ENCODE measurements at regions not wholly inside any gene's neighbourhood (a gene's known extent, or its start where the extent isn't known, plus 50 kb on each side); places are given as distances from the start of the nearest gene placed in this dataset.

GRCh38 chr12:34300376-34301250 lies 278.3 kb downstream of the ALG10 start:
- H3K27me3 ChIP-seq = no peaks in the 10 kb centered on the region
- H3K4me1 ChIP-seq = no peaks in the 10 kb centered on the region
- no peak overlapping the region for H3K4me3 ChIP-seq
- 82 to 87% (median 86%) methylated on average over 33 to 34 of the region's 34 CpGs for WGBS, 5 donors
- H3K27ac ChIP-seq = no peak overlapping the region
- no peak for DNase-seq
- intact Hi-C loops (cut with DNase I; ENCODE audit: low total_unique reads) = no loop called here
- H3K36me3 ChIP-seq = no peaks in the 10 kb centered on the region
- TF ChIP-seq, protein P1, sequence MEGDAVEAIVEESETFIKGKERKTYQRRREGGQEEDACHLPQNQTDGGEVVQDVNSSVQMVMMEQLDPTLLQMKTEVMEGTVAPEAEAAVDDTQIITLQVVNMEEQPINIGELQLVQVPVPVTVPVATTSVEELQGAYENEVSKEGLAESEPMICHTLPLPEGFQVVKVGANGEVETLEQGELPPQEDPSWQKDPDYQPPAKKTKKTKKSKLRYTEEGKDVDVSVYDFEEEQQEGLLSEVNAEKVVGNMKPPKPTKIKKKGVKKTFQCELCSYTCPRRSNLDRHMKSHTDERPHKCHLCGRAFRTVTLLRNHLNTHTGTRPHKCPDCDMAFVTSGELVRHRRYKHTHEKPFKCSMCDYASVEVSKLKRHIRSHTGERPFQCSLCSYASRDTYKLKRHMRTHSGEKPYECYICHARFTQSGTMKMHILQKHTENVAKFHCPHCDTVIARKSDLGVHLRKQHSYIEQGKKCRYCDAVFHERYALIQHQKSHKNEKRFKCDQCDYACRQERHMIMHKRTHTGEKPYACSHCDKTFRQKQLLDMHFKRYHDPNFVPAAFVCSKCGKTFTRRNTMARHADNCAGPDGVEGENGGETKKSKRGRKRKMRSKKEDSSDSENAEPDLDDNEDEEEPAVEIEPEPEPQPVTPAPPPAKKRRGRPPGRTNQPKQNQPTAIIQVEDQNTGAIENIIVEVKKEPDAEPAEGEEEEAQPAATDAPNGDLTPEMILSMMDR (IDR thresholded peaks at IDR 0.05) = no peak
- TF ChIP-seq EP300 (IDR thresholded peaks at IDR 0.05) = no peak
- no peak for TF ChIP-seq POLR2AphosphoS5 (IDR thresholded peaks at IDR 0.05)
- no peak for TF ChIP-seq POLR2A (IDR thresholded peaks at IDR 0.05)
- peaks cover 10 to 100% (median 88%) of the 10 kb centered on the region in 4 donors for H3K9me3 ChIP-seq

DNA sequence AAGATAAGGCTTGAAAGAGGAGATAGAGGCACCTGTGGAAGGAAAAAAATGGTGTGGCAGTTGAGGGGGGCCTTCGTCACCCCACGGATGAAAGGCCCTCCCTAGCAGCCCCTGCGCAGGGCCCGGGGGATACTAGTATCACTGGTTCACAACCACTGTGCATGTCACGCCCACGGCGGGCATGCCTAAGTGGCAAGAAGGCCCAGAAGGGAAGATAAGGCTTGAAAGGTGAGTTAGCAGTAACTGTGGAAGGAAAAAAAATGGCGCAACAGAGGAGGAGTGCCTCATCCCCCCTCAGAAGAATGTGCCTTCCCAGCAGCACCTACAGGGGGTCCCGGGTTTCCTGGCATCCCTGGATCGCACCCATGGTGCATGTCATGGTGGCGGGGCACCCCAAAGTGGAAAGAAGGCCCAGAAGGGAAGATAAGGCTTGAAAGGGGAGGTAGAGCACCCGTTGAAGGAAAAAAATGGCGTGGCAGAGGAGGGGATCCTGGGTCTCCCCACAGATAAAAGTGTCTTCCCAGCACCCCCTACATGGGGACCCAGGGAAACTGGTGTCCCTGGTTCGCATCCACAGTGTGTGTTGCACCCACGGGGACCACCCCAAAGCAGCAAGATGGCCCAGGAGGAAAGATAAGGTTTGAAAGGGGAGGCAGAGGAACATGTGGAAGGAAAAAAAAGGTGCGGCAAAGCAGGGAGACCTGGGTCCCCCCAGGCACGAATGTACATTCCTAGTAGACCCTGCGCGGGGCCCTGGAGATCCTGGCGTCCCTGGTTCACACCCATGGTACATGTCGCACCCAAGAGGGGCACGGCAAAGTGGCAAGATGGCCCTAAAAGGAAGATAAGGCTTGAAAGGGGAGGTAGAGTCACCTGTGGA lies 279.2 kb downstream of the ALG10 start:
- no peaks in the 10 kb centered on the region for H3K4me1 ChIP-seq
- TF ChIP-seq POLR2AphosphoS5 (IDR thresholded peaks at IDR 0.05) (no peak), POLR2A (IDR thresholded peaks at IDR 0.05) (no peak), EP300 (IDR thresholded peaks at IDR 0.05) (no peak)
- TF ChIP-seq, protein P1 (IDR thresholded peaks at IDR 0.05) = no peak
- H3K4me3 ChIP-seq = no peak overlapping the region
- intact Hi-C loops (cut with DNase I; ENCODE audit: low total_unique reads) = no loop called here
- no peak for DNase-seq
- no peaks in the 10 kb centered on the region for H3K36me3 ChIP-seq
- H3K27ac ChIP-seq = no peak overlapping the region
- WGBS, 5 donors = 76 to 81% (median 79%) methylated on average over 22 of the region's 22 CpGs
- H3K9me3 ChIP-seq = peaks cover 10 to 100% (median 92%) of the 10 kb centered on the region in 4 donors
- no peaks in the 10 kb centered on the region for H3K27me3 ChIP-seq

DNA sequence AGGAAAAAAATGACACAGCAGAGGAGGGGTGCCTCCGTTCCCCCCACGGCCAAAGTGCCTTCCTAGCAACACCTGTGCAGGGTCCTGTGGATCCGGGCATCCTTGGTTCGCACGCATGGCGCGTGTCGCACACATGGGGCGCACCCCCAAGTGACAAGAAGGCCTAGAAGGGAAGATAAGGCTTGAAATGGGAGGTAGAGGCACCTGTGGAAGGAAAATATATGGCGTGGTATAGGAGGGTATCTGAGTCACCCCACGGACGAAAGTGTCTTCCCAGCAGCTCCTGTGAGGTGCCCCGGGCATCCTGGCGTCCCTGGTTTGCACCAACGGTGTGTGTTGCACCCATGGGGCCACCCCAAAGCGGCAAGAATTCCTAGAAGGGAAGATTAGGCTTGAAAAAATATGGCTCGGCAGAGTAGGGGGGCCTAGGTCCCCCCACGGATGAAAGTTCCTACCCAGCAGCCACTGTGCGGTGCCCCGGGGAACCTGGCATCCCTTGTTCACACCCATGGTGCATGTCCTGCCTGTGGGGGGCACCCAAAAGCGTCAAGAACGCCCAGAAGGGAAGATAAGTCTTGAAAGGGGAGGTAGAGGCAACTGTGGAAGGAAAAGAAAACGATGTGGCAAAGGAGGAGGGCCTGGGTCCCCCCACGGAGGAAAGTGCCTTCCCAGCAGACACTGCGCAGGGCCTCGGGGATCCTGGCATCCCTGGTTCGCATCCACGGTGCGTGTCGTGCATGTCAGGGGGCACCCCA lies 280.0 kb downstream of the ALG10 start:
- Histone ChIP-seq H3K4me3 (no peak overlapping the region), H3K4me1 (no peaks in the 10 kb centered on the region), H3K36me3 (no peaks in the 10 kb centered on the region), H3K27me3 (no peaks in the 10 kb centered on the region), H3K27ac (no peak overlapping the region), H3K9me3 (peaks cover 10 to 100% (median 94%) of the 10 kb centered on the region in 4 donors)
- 72 to 79% (median 78%) methylated on average over 30 of the region's 30 CpGs for WGBS, 5 donors
- intact Hi-C loops (cut with DNase I; ENCODE audit: low total_unique reads) = no loop called here
- TF ChIP-seq, protein P1 (IDR thresholded peaks at IDR 0.05) = no peak
- TF ChIP-seq POLR2AphosphoS5 (IDR thresholded peaks at IDR 0.05) = no peak
- no peak for TF ChIP-seq EP300 (IDR thresholded peaks at IDR 0.05)
- TF ChIP-seq POLR2A (IDR thresholded peaks at IDR 0.05) = no peak
- no peak for DNase-seq

All from stomach (tissue), 8 donors.